Mucosa of gallbladder (tissue), 1 donor: ENCODE measurements at regions not wholly inside any gene's neighbourhood (a gene's known extent, or its start where the extent isn't known, plus 50 kb on each side); places are given as distances from the start of the nearest gene placed in this dataset.
"Not testable (repeated sequence)": the region's sequence is repeated elsewhere in the genome, so short reads cannot be mapped to it uniquely, and the experiment has no call there.

Experiments used
- DNase-seq: peaks from one replicate; pipeline ENCODE4 v3.0.0-alpha.2; 2020; ENCODE audit warnings: low spot score
- donor health status: DM: no; HTN: no; CAD: no.

- no peak for DNase-seq
These were observed 110.1 kb downstream of the NPTX2 start for GRCh38 chr7:98727146-98727709.

GRCh38 chr7:98728555-98728954 is 111.5 kb downstream of the NPTX2 start:
- no peak for DNase-seq

GRCh38 chr7:98729121-98729520 is 112.0 kb downstream of the NPTX2 start:
- no peak for DNase-seq

- no peak for DNase-seq
These were observed 113.2 kb downstream of the NPTX2 start for GRCh38 chr7:98730326-98730725.

GRCh38 chr7:98731651-98732050 is 114.6 kb downstream of the NPTX2 start:
- DNase-seq = no peak

GRCh38 chr7:98733036-98733435 is 116.0 kb downstream of the NPTX2 start:
- no peak for DNase-seq

GRCh38 chr7:98735801-98736200 is 118.7 kb downstream of the NPTX2 start:
- no peak for DNase-seq

- not testable (repeated sequence) for DNase-seq
These were observed 119.4 kb downstream of the NPTX2 start for GRCh38 chr7:98736461-98736860.

- no peak for DNase-seq
These were observed 120.1 kb downstream of the NPTX2 start for GRCh38 chr7:98737176-98737575.

GRCh38 chr7:98740643-98741042 is 123.6 kb downstream of the NPTX2 start:
- DNase-seq = no peak

GRCh38 chr7:98745722-98746318 is 124.0 kb downstream of the TMEM130 start:
- peak; percentile 58 for DNase-seq

GRCh38 chr7:98748090-98748489 is 121.7 kb downstream of the TMEM130 start:
- DNase-seq = no peak

- no peak for DNase-seq
These were observed 116.6 kb downstream of the TMEM130 start for GRCh38 chr7:98753176-98753575.

- DNase-seq = no peak
These were observed 115.8 kb downstream of the TMEM130 start for GRCh38 chr7:98753989-98754479.

- DNase-seq = no peak
These were observed 114.5 kb downstream of the TMEM130 start for GRCh38 chr7:98755138-98755898.

GRCh38 chr7:98758157-98758556 is 111.7 kb downstream of the TMEM130 start:
- DNase-seq = no peak

- no peak for DNase-seq
These were observed 109.6 kb downstream of the TMEM130 start for GRCh38 chr7:98760201-98760651.

- DNase-seq = no peak
These were observed 108.6 kb downstream of the TMEM130 start for GRCh38 chr7:98761225-98761624.

- DNase-seq = no peak
These were observed 107.2 kb downstream of the TMEM130 start for GRCh38 chr7:98762620-98763019.

GRCh38 chr7:98763441-98763840 is 106.4 kb downstream of the TMEM130 start:
- DNase-seq = no peak

GRCh38 chr7:98764946-98765345 is 104.9 kb downstream of the TMEM130 start:
- no peak for DNase-seq

GRCh38 chr7:98770085-98770484 is 99.7 kb downstream of the TMEM130 start:
- not testable (repeated sequence) for DNase-seq

GRCh38 chr7:98771519-98771918 is 98.3 kb downstream of the TMEM130 start:
- DNase-seq = peak; percentile 52
